ENCODE measurements at regions not wholly inside any gene's neighbourhood (a gene's known extent, or its start where the extent isn't known, plus 50 kb on each side); places are given as distances from the start of the nearest gene placed in this dataset.

DNA sequence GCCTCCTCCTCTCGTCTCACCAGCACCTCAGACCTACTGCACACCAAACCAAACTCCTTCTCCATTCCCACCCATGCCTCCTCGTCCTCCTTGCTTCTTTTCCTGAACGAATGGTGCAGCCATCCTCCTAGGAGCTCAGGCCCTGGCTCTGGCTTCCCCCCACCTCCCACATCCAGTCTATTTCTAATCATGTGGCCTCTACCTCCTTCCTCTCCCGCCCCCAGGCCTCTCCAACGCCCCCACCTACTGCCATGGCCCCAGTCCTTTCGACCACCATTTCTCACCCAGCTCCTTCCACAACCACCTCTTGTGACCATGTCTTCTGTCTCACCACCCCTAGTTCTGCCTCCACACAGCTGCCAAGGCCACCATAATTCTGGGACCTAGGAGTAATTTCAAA lies 127.1 kb downstream of the PJA1 start:
- TF ChIP-seq, protein P1, sequence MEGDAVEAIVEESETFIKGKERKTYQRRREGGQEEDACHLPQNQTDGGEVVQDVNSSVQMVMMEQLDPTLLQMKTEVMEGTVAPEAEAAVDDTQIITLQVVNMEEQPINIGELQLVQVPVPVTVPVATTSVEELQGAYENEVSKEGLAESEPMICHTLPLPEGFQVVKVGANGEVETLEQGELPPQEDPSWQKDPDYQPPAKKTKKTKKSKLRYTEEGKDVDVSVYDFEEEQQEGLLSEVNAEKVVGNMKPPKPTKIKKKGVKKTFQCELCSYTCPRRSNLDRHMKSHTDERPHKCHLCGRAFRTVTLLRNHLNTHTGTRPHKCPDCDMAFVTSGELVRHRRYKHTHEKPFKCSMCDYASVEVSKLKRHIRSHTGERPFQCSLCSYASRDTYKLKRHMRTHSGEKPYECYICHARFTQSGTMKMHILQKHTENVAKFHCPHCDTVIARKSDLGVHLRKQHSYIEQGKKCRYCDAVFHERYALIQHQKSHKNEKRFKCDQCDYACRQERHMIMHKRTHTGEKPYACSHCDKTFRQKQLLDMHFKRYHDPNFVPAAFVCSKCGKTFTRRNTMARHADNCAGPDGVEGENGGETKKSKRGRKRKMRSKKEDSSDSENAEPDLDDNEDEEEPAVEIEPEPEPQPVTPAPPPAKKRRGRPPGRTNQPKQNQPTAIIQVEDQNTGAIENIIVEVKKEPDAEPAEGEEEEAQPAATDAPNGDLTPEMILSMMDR (IDR thresholded peaks at IDR 0.05) = no peak
- TF ChIP-seq ZFX (IDR thresholded peaks at IDR 0.05; ENCODE audit: borderline replicate concordance) = no peak
